Caki2 (cell line): ENCODE measurements at regions not wholly inside any gene's neighbourhood (a gene's known extent, or its start where the extent isn't known, plus 50 kb on each side); places are given as distances from the start of the nearest gene placed in this dataset.

Source experiments
- DNase-seq: peaks from one replicate; pipeline ENCODE4 v3.0.0-alpha.2; 2015; ENCODE audit warnings: low read depth
- in situ Hi-C: cut with HindIII; loops from 2 replicates; pipeline ENCODE4 v1.10.0; 2016; ENCODE audit warnings: low sequenced_read_pairs, low pct_unique_long_range_greater_than_20kb, mixed read lengths

DNA sequence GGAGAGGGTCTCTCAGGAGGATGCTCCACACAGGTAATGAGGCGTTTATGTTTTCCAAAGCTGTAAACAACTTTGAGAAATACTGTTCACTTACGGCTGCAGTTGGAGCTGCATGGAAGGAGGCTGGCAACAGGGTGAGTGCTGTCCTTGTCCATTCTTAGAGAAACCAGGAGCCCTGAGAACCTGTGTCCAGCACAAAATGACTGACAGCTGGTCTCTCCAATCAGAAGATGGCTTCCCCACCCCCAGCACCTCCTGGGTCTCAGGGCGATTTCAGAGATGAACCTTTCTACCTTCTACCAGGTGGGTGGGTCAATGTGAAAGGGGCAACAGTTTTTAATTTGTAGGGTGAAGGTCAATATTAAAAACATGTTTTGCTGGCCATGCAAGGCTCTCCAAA lies 353.6 kb downstream of the NPHP4 start:
- no peak for DNase-seq
- in situ Hi-C loops: no loop called here

DNA sequence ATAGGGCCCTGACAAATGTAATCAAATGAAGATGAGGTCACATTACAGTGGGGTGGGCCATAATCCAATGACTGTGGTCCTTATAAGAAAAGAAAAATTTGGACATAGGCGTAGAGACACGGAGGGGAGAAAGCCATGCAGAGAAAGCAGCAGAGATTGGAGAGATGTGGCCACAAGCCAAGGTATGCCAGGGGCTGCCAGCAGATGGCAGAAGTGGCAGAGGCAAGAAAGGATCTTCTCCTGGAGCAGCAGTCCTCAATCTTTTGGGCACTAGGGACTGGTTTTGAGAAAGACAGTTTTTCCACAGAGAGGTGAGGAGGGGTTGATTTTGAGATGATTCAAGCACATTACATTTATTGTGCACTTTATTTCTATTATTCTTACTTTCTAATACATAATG lies 355.1 kb downstream of the NPHP4 start:
- no peak for DNase-seq
- in situ Hi-C loops: no loop called here

DNA sequence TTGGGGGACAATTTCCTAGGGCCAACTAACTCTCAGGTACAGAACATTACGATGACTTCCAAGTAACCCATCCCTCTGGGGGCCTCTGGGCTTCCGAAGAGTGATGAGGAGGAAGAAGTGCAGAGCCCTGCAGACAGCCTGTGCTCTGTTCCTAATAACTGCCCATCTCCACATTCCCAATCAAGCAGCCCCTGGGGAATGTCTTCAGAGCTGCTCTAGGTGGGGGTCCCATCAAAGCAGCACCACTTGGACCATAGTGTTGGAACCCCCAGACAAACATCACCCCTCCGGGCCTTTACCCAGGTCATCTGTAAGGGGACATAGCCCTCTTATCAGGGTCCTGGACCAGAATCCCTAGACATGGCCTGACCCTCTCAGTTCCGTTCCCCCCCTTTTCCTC lies 357.3 kb downstream of the NPHP4 start:
- DNase-seq: no peak
- in situ Hi-C loops: no loop called here

- no peak for DNase-seq
- in situ Hi-C loops: no loop called here
Measured at GRCh38 chr1:5632814-5633213, 359.4 kb downstream of the NPHP4 start.

DNA sequence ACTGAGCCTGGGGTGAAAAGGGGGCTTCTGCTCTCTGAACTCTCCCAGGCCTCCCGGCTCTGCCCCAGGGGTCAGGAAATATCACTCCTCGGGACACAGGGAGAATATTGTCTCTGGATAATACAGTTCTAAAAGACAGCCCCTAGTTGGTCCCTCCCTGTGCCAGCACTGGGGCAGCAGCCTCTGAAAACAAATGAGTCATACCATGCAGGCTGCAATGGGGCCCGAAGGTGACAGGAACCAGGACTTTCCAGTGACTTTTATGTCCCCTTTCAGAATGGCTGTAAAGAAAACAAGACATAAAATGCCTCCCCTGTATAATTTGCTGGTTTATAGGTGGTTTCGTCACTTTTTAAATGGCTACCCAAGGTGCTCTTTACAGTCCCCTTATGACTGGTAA lies 360.0 kb downstream of the NPHP4 start:
- no peak for DNase-seq
- in situ Hi-C loops: no loop called here

DNA sequence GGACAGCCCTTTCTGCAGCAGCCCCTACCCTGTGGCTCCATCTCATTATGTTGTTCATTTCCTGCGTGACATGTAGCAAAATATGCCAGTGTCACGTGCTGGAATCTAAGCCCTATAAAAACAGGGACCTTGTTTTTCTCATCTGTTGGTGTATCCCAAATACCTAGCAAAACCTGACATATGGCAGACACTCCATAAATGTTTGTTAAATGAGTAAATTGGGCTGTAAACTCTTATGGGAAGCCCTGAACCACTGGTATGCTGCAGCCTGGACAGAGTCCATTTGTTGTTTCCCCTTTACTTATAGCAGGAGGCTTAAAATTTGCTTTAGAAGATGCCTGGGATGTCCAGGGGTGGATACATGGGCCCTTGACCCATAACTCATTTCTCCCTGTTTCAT lies 363.8 kb downstream of the NPHP4 start:
- in situ Hi-C loops: no loop called here
- DNase-seq: no peak

GRCh38 chr1:5623399-5623798 lies 368.8 kb downstream of the NPHP4 start:
- in situ Hi-C loops: no loop called here
- DNase-seq: no peak

- no peak for DNase-seq
- in situ Hi-C loops: no loop called here
Measured at GRCh38 chr1:5622412-5622811, 369.8 kb downstream of the NPHP4 start.

GRCh38 chr1:5621692-5622091 lies 370.5 kb downstream of the NPHP4 start:
- DNase-seq: no peak
- in situ Hi-C loops: no loop called here

GRCh38 chr1:5620997-5621396 lies 371.2 kb downstream of the NPHP4 start:
- in situ Hi-C loops: no loop called here

GRCh38 chr1:5620418-5620817 lies 371.8 kb downstream of the NPHP4 start:
- no peak for DNase-seq
- in situ Hi-C loops: no loop called here

More at GRCh38 chr1:5620997-5621396, 371.2 kb downstream of the NPHP4 start:
- DNase-seq: peak; percentile 37

DNA sequence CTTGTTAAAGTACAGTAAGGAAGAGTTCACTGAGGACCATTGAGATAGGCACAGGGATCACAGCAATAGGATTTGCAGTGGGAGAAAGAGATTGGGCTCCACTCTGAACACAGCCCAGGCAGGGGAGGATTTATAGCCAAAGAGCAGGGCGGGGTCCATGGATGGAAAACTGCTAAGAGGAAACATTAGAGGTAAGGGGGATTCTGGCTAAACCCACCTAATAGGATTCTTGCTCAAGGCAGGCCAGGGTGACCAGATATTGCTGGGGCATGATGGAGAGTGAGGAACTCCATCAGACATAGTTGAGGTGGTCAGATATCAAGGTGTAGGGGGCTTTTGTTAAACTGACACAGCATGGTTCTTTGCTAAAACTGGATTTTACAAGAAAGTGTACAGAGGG lies 372.8 kb downstream of the NPHP4 start:
- in situ Hi-C loops: no loop called here

GRCh38 chr1:5617546-5617945 lies 374.7 kb downstream of the NPHP4 start:
- in situ Hi-C loops: no loop called here
- no peak for DNase-seq

More for the DNA sequence above, 372.8 kb downstream of the NPHP4 start:
- DNase-seq: no peak

GRCh38 chr1:5617179-5617520 lies 375.1 kb downstream of the NPHP4 start:
- in situ Hi-C loops: no loop called here
- no peak for DNase-seq

DNA sequence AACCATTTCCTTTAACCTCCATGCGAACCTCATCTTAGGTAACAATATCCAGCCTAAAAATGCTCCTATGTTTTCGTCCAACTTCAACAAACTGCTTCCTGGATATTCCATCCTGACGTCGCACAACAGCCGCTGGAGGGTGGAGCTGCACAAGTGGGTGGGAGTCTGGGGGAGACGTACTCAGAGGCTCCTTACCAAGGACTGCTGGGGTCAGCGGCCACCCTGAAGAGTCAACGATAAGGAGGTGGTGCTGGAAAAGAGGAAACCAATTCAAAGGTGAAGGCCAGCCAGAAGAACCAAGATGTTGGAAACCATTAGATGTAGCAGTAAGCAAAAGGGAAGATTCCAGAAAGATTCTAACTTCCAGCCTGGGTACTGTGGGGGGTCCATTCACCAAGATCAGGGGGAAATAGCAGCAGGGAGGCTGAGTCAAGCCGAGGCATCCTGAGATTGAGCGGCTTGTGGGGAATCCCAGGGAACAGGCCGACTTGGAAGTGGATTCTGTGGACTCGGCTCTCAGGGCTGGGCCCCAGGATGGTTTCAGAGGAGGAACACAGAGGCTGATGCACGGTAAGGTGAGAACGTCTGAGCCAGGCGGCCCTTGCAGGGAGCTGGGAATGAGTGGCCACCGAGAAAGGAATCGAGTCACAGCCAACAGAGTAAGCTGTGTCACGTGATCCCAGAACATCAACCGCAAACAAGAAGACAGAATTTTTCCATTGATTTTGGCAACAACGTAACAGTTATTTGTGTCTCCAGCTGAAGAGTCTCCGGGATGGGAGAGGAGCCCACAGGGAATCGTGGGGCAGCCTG lies 375.7 kb downstream of the NPHP4 start:
- no peak for DNase-seq
- in situ Hi-C loops: no loop called here

GRCh38 chr1:5615076-5615475 lies 377.1 kb downstream of the NPHP4 start:
- no peak for DNase-seq
- in situ Hi-C loops: no loop called here

GRCh38 chr1:5613900-5614299 lies 378.3 kb downstream of the NPHP4 start:
- no peak for DNase-seq
- in situ Hi-C loops: no loop called here

DNA sequence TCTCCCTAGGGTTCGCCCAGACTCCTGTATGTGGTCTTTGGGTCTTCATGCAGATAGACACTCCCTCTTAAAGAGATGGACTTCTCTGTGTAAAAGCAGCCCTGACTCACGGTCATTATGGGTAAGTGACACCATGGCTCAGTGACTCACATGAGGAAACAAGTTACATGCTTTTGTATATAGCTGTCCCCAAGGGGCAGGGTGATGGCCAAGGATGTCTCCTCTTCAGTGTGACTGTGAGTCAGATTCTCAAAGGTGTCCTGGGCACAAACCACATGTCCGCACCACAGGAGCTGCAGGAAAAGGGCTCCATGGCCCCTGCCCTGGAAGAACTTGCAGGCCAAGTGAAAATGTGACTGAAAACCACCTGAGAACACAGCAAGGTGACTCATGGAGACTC lies 380.4 kb downstream of the NPHP4 start:
- DNase-seq: peak; percentile 88
- in situ Hi-C loops: no loop called here

- in situ Hi-C loops: no loop called here
- no peak for DNase-seq
Measured at GRCh38 chr1:5611431-5611830, 380.8 kb downstream of the NPHP4 start.

DNA sequence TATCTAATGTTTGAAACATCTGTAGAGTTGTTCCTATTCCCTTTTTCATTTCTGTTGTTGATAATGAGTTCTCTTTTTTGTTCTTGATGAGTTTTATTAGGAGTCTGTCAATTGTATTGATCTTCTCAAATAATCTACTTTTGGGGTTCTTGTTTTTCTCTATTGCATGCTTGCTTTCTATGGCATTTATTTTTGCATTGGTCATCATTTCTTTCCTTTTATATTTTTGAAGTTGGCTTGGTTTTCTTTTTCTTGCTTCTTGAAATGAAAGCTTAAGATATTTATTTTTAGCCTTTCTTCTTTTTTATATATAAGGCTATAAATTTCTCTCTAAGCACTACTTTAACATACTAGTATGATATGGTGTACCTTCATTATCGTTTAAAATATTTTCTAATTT lies 381.8 kb downstream of the NPHP4 start:
- no peak for DNase-seq
- in situ Hi-C loops: no loop called here
